CD4-positive, alpha-beta T cell treated with Interleukin-10 for 1 hour (primary cell): ENCODE measurements at regions not wholly inside any gene's neighbourhood (a gene's known extent, or its start where the extent isn't known, plus 50 kb on each side); places are given as distances from the start of the nearest gene placed in this dataset.
"Not testable (repeated sequence)": the region's sequence is repeated elsewhere in the genome, so short reads cannot be mapped to it uniquely, and the experiment has no call there.

ENCODE experiments used
- DNase-seq: peaks from one replicate; pipeline ENCODE4 v3.0.0-alpha.2; 2020

DNA sequence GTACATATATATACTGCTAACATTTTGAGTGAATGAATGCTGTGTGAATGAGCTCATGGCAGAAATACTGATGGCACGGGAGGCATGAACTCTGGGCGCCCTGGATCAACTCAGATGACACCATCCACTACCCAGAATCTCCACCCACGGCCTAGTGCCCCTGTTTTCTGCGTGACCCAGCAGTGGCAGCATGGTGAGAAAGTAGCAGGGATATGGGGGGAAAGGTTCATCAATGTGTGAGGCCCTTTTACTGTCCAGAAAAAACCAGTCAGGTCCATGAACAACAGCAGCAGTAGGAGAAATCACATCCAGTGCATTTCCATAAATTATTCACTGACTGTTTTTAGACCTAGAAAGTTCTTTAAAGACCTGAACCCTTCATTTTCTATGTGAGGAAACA is 391.0 kb upstream of the NRP1 start:
- no peak for DNase-seq

DNA sequence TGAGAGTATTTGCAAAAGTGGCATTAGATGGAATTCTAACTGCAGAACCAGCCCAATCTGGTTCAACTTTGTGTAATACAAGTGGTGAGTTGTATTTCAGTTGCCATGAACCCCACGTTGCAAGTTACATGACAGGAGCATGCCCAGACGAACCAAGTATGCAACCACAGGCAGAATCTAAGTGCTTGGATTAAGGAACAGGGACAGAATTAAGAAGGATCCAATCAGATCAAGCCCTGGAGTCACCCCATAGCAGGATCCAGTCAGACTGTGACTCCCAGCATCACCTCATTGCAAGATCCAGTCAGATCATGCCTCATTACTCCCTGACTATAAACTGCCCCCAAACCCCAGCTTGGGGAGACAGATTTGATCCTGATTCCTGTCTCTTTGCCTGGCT is 388.7 kb upstream of the NRP1 start:
- no peak for DNase-seq

DNA sequence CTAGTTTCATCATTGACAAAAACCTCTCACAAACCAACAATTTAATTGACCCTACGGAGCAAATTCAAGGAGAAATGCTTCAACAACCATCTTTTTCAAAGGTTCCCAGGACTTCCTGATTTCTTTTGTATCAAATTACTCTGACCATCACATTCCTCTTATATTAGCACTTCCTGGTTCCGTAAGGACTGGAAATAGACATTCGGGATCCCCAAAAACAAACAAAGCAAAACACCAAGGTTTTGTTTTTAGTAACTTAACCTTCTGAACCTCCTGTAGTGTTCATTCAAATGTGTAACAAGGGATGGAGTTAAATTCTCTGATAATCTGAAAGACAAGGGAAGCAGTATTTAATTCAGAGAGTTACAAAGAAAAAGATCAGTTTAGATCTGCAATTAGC is 387.6 kb upstream of the NRP1 start:
- no peak for DNase-seq

DNA sequence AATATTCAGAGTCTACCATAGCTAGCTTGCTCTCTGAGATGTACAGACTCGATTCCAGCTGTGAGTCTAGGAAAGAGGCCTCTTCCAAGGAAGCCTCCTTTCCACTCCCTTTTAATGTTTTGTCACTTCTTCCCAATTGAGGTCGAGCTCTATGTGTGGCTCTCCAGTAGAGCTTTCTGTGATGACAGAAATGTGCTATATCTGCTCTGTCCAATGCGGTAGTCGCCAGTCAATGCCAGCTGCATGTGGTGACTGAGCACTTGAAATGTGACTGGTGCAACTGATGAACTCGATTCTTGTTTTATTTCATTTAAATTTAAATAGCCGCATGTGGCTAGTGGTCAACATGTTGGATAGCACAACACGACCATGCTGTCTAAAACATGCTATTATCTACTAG is 387.0 kb upstream of the NRP1 start:
- DNase-seq, result no peak

DNA sequence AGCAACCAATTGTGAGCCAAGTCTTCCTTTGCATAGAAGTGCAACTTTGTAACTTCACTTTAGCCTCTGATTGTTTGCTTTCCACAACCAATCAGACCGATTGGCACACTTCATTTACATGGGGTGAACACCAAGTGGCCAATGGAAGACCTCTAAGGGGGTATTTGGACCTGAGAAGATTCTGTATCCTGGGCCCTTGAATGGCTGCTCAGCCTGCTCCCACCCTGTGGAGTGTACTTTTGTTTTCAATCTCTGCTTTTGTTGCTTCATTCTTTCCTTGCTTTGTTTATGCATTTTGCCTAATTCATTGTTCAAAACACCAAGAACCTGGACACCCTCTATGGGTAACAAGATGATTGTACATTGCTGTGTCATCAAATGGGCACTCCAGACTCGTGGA is 385.7 kb upstream of the NRP1 start:
- DNase-seq, result no peak

DNA sequence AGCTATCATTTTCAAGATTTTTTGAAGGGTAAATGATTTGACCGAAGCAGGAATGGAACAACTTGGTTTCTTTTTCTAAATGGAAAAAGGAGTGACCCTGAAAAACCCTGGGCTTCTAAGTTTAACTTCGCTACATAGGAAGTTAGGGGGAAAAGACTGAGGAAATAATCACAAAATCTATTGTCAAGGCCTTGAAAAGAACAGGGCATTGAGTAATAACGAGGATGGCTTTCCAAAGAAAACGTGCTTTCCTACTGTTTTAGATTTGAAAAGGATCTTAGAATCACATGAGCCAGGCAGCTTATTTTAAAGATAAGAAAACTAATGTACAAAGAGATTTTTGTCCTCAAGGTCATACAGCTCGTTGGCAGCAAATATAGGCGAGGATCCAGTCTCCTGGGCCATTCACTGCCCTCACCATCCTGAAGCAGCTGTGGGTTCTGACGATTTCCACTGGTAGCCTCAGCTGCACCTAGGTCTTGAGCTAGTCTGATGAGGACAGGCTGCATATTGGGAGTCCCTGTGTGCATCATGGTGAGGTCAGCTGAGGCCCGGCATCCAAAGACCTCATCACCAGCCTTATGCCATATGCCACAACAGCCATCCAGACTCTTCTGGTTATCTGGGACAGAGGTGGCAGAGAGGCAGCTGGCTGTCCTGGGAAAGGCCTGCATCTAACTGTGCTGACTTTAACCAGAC is 384.7 kb upstream of the NRP1 start:
- DNase-seq, result no peak

DNA sequence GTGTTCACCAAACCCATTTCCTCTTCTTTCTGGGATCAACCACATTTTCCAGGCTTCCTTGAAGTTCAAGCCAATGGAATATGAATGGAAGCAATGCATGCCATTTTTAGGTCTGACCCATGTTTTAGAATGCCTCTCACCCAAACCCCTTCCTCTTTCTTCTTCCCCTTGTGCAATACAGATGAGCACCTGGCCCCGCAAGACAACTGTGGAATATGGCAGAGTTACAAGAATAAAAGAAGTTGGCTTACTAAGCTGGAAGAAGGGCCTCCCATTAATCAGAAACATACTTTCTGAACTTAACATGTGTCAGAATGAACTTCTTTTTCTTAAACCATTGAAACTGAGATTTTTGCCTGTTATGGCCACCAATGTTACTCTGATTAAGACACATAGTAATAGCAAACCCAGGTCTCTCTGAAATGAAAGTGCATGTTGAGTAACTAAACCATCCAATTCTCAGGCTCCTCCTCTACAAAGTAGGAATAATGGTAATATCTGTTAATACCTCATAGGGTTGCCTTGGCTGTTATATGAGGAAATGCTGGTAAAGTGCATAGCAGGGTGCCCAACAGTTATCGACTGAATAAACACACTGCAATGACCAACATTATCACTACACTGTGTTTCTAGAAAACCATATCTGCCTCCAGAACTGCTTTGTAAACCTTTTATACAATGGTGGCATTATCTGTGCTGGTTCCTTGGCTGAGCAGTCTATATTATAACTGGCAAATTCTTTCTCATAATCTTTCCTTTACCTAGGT is 382.2 kb upstream of the NRP1 start:
- DNase-seq, result no peak

DNA sequence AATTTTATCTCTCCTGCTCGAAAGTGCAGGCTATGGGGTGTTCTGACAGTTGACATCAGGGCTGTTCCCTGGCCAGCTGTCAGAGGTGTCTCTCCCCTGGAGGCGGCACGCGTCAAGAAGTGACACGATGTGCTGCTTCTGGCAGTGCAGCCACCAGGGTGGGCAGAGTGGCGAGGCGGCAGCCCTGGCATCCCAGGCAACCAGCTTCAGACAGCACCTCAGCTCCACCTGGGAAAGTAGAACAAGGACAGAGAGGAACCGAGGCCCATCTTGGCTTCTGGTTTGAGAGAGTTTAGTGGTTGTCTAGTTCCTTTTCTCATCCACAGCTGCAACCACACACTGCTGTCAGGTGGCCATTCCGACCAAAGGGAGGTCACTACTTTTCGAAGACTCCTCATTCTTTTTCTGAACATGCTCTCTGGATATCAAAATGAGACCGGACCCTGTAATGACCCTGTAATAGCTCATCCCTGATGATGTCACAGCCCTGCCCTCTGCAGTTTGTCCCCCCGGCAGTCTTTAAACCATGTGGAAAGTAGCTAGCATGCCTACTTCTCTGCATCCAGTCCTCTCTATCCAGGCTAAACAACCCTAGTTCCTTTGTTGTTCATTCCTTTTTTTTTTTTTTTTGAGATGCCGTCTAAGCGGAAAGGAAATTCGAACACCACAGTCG is 381.0 kb upstream of the NRP1 start:
- DNase-seq, result peak; percentile 1

DNA sequence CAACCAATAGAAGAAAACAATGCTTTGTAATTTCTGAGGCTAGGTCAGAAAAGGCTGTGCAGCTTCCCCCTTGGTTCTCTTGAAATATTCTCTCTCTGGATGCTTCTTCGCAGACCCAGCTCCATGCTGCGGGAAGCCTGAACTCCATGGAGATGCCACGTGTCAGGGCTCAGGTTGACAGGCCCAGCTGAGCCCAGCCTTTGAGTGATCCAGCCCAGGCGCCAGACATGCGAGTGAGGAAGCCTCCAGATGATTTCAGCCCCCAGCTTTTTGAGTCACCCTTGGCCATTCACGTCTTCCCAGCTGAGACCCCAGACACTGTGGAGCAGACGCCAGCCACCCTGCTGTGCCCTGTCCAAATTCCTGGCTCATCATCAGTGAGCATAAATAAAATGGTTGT is 378.4 kb upstream of the NRP1 start:
- no peak for DNase-seq

DNA sequence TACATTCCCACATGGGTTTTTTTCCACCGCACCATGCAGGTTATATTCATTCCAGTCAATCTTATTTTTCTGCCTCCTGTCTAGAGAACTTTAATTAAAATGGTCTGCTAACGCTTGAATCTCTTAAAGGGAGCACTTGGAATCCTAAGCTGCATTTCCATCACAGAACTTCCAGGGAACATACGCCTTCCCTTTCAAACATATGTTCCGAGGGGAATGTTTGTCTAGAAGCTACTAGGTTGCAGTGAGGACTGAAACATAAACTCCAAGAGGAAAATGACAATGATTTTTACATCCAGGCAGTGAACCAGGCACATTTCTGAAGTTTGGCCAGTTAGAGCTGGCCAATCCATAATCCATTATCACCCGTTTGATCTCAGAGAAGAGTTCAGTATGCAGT is 375.5 kb upstream of the NRP1 start:
- no peak for DNase-seq

DNA sequence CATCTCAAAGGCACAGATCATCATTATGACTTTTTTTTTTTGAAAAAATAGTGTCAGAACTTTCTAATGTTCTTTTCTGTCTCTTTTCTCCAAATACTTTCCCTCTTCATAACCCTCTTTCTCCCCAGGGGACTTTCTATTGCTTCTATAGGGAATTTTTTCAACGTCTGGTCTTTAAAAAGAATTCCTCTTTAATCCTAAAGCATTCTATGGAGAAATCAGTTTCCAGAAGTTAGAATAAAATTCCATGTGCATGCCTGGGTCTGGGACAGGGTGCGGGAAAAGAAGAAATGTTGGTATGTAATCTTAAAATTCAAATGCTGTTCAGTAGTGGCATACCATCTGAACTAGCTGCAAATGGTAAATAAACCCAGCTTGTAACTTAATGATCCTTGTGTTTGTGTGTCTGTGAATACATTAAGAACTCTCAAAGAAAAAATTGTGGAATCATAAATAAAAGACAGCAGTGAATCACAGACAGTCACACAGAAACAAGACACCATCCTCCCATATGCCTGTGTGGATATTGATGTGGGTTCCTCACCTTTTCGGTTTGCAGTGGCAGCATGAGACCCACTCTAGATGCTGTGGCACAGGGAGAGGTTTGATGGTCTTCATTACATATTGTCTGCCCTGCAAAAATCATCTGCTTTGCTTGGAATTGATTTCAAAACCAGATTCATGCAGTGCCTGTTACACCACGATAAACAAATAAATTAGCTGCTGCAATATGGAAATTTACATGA is 374.7 kb upstream of the NRP1 start:
- no peak for DNase-seq

DNA sequence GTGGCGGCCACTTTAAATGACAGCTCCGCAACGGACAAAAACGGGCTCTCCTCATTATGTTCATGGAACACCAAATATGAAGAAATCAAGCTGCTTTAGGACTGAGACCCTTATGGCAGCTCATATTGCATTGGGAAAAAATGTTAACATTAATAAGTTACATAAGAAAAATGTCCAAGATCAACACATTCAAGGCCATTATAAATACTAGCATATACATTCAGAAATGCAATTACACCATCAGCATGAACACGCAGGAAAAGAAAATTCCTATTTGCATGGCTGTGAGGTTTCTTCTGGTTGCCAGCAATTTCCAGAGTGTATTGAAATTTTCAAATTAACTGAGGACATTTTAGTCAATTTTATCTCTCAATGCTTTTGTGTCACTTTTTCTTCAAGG is 374.1 kb upstream of the NRP1 start:
- no peak for DNase-seq

DNA sequence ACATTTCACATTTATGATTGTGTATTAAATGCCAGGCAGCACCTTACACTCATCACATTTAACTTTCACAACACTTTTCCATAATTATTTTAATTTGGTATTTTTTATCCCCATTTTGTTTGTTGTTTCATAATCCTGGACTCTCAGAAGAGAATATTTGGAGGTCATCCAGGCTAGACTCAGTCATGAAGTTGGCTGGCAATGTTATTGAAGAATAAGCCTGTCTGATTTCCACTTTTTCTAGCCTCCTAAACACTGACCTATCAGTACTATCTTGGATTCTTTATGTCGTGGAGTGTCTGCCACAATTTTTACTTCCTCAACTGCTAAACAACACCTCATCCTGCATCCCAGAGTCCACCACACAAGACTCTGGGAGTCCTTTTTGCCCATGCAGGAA is 372.3 kb upstream of the NRP1 start:
- no peak for DNase-seq

DNA sequence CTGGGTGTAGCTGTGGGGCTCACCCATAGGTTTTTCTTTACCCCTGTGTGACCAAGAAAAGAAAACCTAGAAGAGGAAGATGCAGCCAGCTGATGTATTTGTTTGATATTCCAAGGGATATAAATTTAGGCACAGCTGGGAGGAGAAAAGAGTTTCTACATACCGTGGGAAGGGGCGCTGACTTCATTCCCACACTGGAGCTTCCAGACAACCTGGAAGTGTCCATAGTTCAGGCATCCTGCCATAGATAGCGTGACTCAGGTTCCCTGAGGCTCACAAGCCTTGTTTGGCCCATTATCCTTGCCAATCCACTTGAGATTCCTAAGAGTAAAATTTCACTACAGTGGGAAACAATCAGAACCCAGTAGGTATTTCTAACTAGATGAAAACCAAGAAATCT is 371.7 kb upstream of the NRP1 start:
- DNase-seq, result no peak

DNA sequence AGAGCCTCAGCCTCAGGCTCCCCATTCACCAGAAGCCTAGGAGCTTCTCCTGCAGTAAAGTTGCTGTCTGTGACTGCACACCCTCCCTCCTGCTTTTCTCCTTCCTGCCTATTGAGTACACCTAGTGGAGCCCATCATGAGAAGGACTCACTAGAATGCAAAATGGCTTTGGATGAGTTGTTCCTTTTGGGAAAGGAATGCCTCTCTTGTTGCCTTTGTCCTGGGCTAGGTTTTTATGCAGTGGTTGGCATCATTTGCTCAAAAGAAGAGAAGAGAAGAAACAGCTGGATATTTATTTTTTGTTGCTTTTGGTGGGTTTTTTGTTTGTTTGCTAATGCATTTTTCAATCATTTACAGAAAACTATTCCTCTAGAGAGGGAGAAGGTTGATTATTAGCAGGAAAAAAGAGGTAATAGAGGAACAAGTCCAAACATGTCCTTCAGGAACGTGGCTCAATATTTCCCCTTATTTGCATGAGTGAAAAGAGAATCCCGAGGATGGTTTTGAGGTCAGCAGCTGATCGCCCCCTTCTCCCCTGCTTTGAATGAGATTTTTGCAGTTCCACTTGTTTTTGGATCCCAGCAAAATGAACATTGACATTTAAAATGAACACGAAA is 369.9 kb upstream of the NRP1 start:
- DNase-seq, result no peak

DNA sequence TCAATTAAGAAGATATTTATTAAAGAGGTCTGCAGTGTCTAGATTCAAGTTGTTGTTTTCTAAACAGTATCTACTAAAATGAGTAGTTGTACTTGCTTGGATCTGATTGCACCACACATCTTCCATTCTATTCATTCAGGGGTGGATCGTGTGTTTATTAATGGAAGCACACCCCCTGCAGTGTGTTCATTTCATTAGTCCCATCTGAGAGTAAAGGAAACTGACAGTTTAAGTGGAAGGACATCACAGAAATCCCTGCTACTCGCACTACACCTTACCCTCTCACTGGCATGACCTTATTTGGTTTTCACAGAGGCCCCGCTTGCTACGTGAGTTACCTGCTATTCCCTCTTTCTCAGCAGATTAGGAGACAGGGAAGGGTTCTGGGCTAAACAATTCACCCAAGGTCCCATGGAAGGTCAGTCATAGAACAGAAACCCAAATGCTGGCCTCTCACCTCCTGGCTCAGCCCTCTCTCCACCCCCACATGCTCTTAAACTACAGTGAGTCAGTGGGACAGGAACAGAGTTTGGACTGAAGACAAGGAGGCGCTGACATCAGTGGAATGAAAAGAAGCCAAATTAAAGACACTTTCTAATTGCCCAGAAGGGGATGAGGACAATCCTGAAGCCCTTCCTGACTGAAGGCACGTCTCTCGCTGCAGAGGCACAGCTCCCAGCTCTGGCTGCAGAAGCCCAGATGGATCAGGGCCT is 369.2 kb upstream of the NRP1 start:
- DNase-seq, result no peak

DNA sequence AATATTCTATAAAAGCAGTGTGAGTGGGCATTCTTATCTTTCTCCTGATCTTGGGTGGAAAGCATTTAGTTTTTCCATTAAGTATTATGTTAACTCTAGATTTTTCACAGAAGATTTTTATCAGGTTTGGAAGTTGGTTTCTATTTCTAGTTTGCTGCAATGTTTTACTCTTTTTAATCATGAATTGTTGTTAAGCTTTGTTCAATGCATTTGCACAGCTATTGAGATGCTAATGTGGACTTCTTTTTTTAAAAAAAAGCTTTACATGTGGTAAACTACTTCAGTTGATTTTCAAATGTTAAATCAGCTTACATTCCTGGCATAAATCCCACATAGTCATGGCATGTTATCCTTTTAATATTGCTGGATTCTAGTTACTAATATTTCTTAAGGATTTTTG is 363.6 kb upstream of the NRP1 start:
- DNase-seq, result no peak

DNA sequence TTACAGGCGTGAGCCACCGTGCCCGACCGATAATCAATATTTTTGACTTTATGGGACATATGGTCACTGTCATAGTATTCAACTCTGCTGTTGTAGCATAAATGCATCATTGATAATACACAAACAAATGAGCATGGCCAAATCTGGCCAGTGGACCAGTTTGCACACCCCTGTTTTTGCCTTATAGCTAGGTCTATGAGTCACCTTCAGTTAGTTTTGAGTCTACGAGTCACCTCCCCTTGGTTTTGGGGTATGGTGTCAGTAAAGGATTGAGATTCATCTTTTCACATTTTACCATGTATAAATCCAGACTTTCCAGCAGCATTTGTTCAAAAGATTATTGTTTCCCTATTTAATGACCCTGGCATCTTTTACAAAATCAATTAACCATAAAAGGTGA is 362.5 kb upstream of the NRP1 start:
- DNase-seq, result no peak

DNA sequence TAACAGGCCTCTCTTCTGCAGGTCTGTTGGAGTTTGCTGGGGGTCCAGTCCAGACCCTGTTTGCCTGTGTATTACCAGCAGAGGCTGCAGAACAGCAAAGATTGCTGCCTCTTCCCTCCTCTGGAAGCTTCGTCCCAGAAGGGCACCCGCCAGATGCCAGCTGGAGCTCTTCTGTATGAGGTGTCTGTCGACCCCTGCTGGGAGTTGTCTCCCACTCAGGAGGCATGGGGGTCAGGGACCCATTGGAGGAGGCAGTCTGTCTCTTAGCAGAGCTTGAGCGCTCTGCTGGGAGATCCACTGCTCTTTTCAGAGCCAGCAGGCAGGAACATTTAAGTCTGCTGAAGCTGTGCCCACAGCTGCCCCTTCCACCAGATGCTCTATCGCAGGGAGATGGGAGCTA is 361.1 kb upstream of the NRP1 start:
- no peak for DNase-seq

DNA sequence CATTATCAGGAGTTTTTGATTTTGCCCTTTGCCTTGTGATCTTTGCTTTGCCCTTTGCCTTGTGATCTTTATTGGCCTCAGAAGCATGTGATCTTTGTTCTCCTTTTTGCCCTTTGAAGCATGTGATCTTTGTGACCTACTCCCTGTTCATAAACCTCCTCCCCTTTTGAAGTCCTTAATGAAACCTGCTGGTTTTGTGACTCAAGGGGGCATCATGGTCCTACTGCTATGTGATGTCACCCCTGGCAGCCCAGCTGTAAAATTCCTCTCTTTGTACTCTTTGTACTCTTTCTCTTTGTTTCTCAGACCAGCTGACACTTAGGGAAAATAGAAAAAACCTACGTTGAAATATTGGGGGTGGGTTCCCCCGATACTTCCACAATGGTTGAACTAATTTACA is 356.1 kb upstream of the NRP1 start:
- DNase-seq, result not testable (repeated sequence)

DNA sequence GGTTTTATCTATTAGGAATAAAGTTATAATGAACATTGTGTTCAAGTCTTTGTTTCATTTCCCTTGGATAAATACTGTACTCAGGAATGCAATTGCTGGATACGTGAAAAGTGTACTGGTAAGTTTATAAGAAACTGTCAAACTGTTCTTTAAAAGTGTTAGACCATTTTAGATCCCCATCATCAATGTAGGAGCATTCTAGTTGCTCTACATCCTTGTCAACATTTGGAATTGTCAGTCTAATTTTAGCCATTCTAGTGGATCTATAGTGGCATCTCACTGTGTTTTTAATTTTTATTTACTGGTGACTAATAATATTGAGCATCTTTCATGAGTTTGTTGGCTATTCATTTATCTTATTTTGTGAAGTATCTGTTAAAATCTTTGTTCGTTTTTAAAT is 354.0 kb upstream of the NRP1 start:
- no peak for DNase-seq

DNA sequence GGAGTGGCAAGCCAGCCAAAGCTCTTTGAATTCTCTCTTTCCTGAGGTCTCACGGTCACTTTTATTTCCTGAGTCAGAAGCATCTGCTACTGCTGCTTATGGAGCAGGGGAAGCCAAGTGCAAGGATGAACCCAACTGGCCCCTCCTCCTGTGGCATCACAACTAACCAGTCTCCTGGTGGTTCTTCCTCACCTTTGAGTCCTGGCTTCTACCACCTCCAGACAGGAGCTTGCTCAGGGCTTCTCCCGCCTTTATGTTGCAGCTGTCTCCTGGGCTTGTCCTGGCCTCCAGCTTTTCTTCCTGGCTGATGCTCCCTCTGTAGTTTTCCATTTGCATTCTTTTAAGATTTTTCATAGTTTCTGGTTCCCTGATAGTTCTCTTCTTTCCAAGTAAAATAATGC is 349.7 kb upstream of the NRP1 start:
- no peak for DNase-seq

DNA sequence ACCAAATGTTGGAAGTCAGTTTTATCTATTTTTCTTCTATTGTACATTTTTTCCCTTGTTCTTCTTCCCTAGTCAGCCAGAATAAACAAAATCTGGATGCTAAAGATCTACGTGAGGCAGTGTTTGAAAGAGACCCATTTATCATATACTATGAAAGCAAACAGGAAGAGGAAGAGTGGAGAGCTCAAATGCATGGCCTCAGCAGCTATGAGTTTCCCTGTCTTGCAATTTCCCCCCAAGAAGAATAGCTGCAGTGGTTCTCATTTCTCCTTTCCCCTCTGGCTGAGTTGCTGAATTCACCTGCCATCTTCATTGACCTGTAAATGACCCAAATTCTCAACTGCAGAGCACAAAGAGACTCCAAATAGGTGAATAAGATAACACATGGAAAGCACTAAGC is 347.1 kb upstream of the NRP1 start:
- DNase-seq, result no peak
